Calu3 (cell line): ENCODE measurements at regions not wholly inside any gene's neighbourhood (a gene's known extent, or its start where the extent isn't known, plus 50 kb on each side); places are given as distances from the start of the nearest gene placed in this dataset.

ENCODE experiments used
- BruUV-seq: library from RNA; stranded (reverse); fragments of 400-500 nt; replicated peaks from 2 replicates; lab custom pipeline; 2021; lab: Mats Ljungman, UMichigan
- CTCF ChIA-PET: fragments of 300-600 bp; sonication (Branson Sonifier 250); formaldehyde crosslinking; loops from one replicate; lab custom pipeline; 2022; ENCODE audit warnings: antibody characterized with exemption; lab: Charles Lee
- DNase-seq: peaks from one replicate; pipeline ENCODE4 v3.0.0; 2022
- H3K27ac Mint-ChIP-seq: one replicate; pipeline ENCODE4 v1.8.0; 2022; ENCODE audit warnings: mixed read lengths; ENCODE audit not compliant: unreplicated experiment
- H3K27me3 Mint-ChIP-seq: one replicate; pipeline ENCODE4 v1.8.0; 2022; ENCODE audit warnings: mixed read lengths; ENCODE audit not compliant: unreplicated experiment
- H3K36me3 Mint-ChIP-seq: one replicate; pipeline ENCODE4 v1.8.0; 2022; ENCODE audit warnings: mild to moderate bottlenecking, moderate library complexity, mixed read lengths; ENCODE audit not compliant: insufficient read depth, unreplicated experiment
- H3K4me1 Mint-ChIP-seq: one replicate; pipeline ENCODE4 v1.8.0; 2022; ENCODE audit warnings: mild to moderate bottlenecking, low read depth, mixed read lengths; ENCODE audit not compliant: unreplicated experiment
- H3K4me3 Mint-ChIP-seq: one replicate; pipeline ENCODE4 v1.8.0; 2022; ENCODE audit warnings: mild to moderate bottlenecking, low read depth, moderate library complexity, mixed read lengths; ENCODE audit not compliant: unreplicated experiment
- H3K9me3 Mint-ChIP-seq: one replicate; pipeline ENCODE4 v1.8.0; 2022; ENCODE audit warnings: low read depth, mixed read lengths; ENCODE audit not compliant: unreplicated experiment
- intact Hi-C: fragments of 100-400 bp; cut with micrococcal nuclease; formaldehyde crosslinking; loops from one replicate; pipeline ENCODE4 v1.10.0; 2022; ENCODE audit not compliant: unreplicated experiment
- TF ChIP-seq, protein P1 (sequence below): fragments of 200-600 bp; IDR thresholded peaks from one replicate; pipeline ENCODE4 v1.8.0; 2022; ENCODE audit warnings: antibody characterized with exemption; ENCODE audit not compliant: unreplicated experiment

DNA sequence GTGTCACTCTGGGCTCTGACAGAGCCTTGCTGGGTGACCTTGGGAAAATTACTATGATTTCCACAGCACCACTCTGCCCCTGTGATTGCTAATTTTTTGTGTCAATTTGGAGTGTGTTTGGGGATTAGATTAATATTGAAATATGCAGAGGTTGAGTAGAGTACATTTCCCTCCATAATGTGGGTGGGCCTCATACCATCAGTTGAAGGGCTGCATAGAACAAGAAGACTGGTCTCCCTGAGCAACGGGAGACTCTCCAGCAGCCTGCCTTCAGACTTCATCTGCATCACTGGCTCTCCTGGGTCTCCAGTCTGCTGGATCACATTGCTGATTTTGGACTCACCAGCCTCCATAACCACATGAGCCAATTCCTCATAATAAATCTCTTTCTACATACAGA is 313.7 kb downstream of the TNS1 start:
- peaks cover 3% of the 10 kb centered on the region for H3K9me3 Mint-ChIP-seq
- no peak overlapping the region for H3K27ac Mint-ChIP-seq
- peaks cover 24% of the 10 kb centered on the region for H3K4me1 Mint-ChIP-seq
- CTCF ChIA-PET, result no interaction called here
- no peak for DNase-seq
- no peaks in the 10 kb centered on the region for H3K27me3 Mint-ChIP-seq
- BruUV-seq, result no TSS peak
- TF ChIP-seq, protein P1, sequence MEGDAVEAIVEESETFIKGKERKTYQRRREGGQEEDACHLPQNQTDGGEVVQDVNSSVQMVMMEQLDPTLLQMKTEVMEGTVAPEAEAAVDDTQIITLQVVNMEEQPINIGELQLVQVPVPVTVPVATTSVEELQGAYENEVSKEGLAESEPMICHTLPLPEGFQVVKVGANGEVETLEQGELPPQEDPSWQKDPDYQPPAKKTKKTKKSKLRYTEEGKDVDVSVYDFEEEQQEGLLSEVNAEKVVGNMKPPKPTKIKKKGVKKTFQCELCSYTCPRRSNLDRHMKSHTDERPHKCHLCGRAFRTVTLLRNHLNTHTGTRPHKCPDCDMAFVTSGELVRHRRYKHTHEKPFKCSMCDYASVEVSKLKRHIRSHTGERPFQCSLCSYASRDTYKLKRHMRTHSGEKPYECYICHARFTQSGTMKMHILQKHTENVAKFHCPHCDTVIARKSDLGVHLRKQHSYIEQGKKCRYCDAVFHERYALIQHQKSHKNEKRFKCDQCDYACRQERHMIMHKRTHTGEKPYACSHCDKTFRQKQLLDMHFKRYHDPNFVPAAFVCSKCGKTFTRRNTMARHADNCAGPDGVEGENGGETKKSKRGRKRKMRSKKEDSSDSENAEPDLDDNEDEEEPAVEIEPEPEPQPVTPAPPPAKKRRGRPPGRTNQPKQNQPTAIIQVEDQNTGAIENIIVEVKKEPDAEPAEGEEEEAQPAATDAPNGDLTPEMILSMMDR, result no peak
- peaks cover 5% of the 10 kb centered on the region for H3K36me3 Mint-ChIP-seq
- no peak overlapping the region for H3K4me3 Mint-ChIP-seq
- intact Hi-C loops, result no loop called here

- CTCF ChIA-PET, result no interaction called here
- H3K4me1 Mint-ChIP-seq, result peaks cover 24% of the 10 kb centered on the region
- TF ChIP-seq, protein P1, result no peak
- H3K27ac Mint-ChIP-seq, result no peak overlapping the region
- intact Hi-C loops, result no loop called here
- no TSS peak for BruUV-seq
- DNase-seq, result no peak
- H3K4me3 Mint-ChIP-seq, result no peak overlapping the region
- H3K36me3 Mint-ChIP-seq, result peaks cover 5% of the 10 kb centered on the region
- peaks cover 3% of the 10 kb centered on the region for H3K9me3 Mint-ChIP-seq
- H3K27me3 Mint-ChIP-seq, result no peaks in the 10 kb centered on the region
These were observed 314.3 kb downstream of the TNS1 start for GRCh38 chr2:217688494-217688893.

DNA sequence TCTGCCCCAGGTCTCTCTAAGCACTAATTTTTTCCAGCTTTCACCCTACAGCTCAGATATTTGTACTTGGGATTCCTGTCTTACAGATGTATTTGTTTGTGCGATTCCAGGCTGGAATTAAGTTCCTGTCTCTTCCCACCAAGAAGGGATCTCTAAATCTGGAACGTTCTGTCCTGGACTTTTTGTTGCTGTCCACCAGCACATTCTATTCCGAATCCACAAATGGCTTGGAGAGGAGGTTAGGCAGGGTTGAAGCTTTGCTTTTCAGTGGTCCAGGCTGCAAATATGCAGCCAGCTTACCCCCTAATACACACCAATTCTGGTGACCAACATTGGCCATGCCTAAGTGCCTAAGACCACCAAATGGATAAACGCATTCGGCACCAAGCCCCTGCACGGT is 315.0 kb downstream of the TNS1 start:
- no peak for DNase-seq
- H3K4me1 Mint-ChIP-seq, result peaks cover 24% of the 10 kb centered on the region
- BruUV-seq, result no TSS peak
- H3K9me3 Mint-ChIP-seq, result peaks cover 3% of the 10 kb centered on the region
- TF ChIP-seq, protein P1, result no peak
- intact Hi-C loops, result no loop called here
- no peaks in the 10 kb centered on the region for H3K27me3 Mint-ChIP-seq
- no peak overlapping the region for H3K4me3 Mint-ChIP-seq
- no peak overlapping the region for H3K27ac Mint-ChIP-seq
- CTCF ChIA-PET, result no interaction called here
- H3K36me3 Mint-ChIP-seq, result peaks cover 5% of the 10 kb centered on the region

DNA sequence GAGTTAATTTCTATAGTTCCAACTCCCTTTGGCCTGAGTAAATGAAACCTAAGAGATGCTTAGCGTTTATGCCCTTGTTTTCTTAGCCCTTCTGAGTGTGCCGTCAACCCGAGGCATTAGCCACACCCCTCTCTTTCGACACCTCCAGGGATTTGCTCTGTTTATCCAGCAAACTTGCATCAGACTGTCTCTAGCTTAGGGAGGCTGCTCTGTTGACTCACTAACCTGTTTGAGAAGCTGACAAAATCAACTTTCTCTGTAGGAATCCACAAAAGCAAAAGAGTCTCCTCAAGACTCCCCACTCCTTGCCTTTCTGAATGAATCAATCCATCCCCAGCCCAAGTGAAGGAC is 317.6 kb downstream of the TNS1 start:
- H3K27me3 Mint-ChIP-seq, result no peaks in the 10 kb centered on the region
- CTCF ChIA-PET, result interaction anchor here (0.5 to 1.2 kb wide), 6 partner anchors 8 to 994 kb away, joined by 3 to 5 read pairs (median 3); no protein-coding TSS in a partner anchor
- H3K4me3 Mint-ChIP-seq, result peak overlapping the region; percentile 4
- peaks cover 24% of the 10 kb centered on the region for H3K4me1 Mint-ChIP-seq
- TF ChIP-seq, protein P1, result no peak
- peak; percentile 85 for DNase-seq
- peak overlapping the region; percentile 13 for H3K27ac Mint-ChIP-seq
- no TSS peak for BruUV-seq
- no peaks in the 10 kb centered on the region for H3K9me3 Mint-ChIP-seq
- intact Hi-C loops, result no loop called here
- H3K36me3 Mint-ChIP-seq, result peaks cover 5% of the 10 kb centered on the region
